Suprapubic skin (tissue), 3 donors: ENCODE measurements at regions not wholly inside any gene's neighbourhood (a gene's known extent, or its start where the extent isn't known, plus 50 kb on each side); places are given as distances from the start of the nearest gene placed in this dataset.

Experiments
- POLR2A ChIP-seq, 2 donors: fragments of 450-650 bp; IDR thresholded peaks; one replicate each; pipeline ENCODE4 v1.6.1; 2017; ENCODE audit warnings: antibody characterized with exemption in 2 of 2, mild to moderate bottlenecking in 2 of 2, moderate library complexity in 2 of 2
- TF ChIP-seq, protein P1 (sequence below), 2 donors: fragments of 200-600 bp in 1 of 2; fragments of 450-650 bp in 1 of 2; sonication (generic) in 1 of 2; IDR thresholded peaks; one replicate each; pipeline ENCODE4 v1.5.1; 2016 to 2019; ENCODE audit warnings: antibody characterized with exemption in 2 of 2, mild to moderate bottlenecking in 1 of 2, moderate library complexity in 1 of 2

DNA sequence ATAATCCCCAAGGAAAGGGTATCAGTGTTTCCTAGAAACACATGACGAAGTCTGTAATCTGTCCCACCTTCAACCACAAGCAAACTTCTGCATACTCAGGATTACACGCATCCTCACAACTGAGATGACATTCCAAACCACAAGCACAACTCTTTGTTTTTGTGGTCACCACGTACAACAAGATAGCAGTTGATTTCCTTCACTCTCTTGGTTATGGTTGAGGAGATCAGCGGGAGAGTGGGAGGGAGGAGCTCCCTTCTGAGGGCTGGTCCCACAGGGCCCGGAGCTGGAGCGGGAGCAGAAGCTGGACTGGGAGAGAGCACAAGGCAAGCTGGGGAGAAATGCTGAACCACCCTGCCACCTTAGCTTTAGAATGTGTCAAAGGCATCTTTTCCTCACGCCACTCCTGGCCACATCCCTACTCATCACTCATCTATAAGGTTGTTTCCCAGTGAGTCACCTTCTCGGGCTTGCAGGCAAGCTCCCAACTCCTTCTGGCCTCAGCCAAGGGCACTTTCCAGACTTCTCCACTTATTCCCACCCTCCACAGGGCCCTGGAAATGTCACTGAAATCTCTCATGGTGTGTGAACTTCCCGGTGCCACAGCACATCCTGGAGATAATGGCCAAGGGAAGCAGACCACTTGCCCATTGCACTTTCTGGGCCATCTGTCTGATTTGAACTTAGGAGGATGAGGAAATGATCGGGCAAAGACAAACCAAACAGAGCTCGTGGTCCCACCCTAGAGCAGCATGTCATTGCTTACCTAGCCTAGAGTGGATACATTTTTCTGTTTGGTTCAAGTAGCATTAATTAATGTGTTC is 98.9 kb upstream of the LGALSL start:
- TF ChIP-seq, protein P1, sequence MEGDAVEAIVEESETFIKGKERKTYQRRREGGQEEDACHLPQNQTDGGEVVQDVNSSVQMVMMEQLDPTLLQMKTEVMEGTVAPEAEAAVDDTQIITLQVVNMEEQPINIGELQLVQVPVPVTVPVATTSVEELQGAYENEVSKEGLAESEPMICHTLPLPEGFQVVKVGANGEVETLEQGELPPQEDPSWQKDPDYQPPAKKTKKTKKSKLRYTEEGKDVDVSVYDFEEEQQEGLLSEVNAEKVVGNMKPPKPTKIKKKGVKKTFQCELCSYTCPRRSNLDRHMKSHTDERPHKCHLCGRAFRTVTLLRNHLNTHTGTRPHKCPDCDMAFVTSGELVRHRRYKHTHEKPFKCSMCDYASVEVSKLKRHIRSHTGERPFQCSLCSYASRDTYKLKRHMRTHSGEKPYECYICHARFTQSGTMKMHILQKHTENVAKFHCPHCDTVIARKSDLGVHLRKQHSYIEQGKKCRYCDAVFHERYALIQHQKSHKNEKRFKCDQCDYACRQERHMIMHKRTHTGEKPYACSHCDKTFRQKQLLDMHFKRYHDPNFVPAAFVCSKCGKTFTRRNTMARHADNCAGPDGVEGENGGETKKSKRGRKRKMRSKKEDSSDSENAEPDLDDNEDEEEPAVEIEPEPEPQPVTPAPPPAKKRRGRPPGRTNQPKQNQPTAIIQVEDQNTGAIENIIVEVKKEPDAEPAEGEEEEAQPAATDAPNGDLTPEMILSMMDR (IDR thresholded peaks at IDR 0.05), result no peak
- no peak for TF ChIP-seq POLR2A (IDR thresholded peaks at IDR 0.05)
